Mesenchymal stem cell (in vitro differentiated cells and primary cell): ENCODE measurements at regions not wholly inside any gene's neighbourhood (a gene's known extent, or its start where the extent isn't known, plus 50 kb on each side); places are given as distances from the start of the nearest gene placed in this dataset.
"Not testable (repeated sequence)": the region's sequence is repeated elsewhere in the genome, so short reads cannot be mapped to it uniquely, and the experiment has no call there.

Experiments used
- DNase-seq: peaks from one replicate; pipeline ENCODE4 v3.0.0-alpha.2; 2013
- H2AFZ ChIP-seq: one replicate; pipeline ENCODE4 v1.6.1; 2013; ENCODE audit warnings: low read depth, mild to moderate bottlenecking, control low read depth, inconsistent platforms, low read length, moderate library complexity
- H2AK5ac ChIP-seq: 2 replicates; pipeline ENCODE4 v1.6.1; 2013; ENCODE audit warnings: low read length, moderate library complexity, mild to moderate bottlenecking, inconsistent platforms; ENCODE audit not compliant: severe bottlenecking
- H2BK120ac ChIP-seq: one replicate; pipeline ENCODE4 v1.6.1; 2013; ENCODE audit warnings: low read depth, mild to moderate bottlenecking, inconsistent platforms, low read length, moderate library complexity
- H2BK12ac ChIP-seq, 2 experiments: one replicate each; pipeline ENCODE4 v1.6.1; 2013; ENCODE audit warnings: inconsistent platforms in 2 of 2, low read length in 2 of 2, mild to moderate bottlenecking in 2 of 2, moderate library complexity in 2 of 2, control low read depth in 1 of 2
- H2BK15ac ChIP-seq: one replicate; pipeline ENCODE4 v1.6.1; 2013; ENCODE audit warnings: mild to moderate bottlenecking, low read depth, inconsistent platforms; ENCODE audit not compliant: poor library complexity, severe bottlenecking
- H2BK5ac ChIP-seq: 2 replicates; pipeline ENCODE4 v1.6.1; 2013; ENCODE audit warnings: low read depth, mild to moderate bottlenecking, low read length, control low read depth, inconsistent platforms; ENCODE audit not compliant: poor library complexity, severe bottlenecking
- H3K14ac ChIP-seq, 2 experiments: one replicate each; pipeline ENCODE4 v1.6.1; 2013; ENCODE audit warnings: inconsistent platforms in 2 of 2, low read length in 2 of 2, control low read depth in 1 of 2, mild to moderate bottlenecking in 1 of 2, moderate library complexity in 1 of 2
- H3K18ac ChIP-seq, 2 experiments: one replicate each; pipeline ENCODE4 v1.6.1; 2013; ENCODE audit warnings: inconsistent platforms in 2 of 2, low read length in 2 of 2, control low read depth in 1 of 2, low read depth in 1 of 2, mild to moderate bottlenecking in 1 of 2
- H3K23ac ChIP-seq, 2 experiments: one replicate each; pipeline ENCODE4 v1.6.1; 2013; ENCODE audit warnings: inconsistent platforms in 2 of 2, low read length in 2 of 2, mild to moderate bottlenecking in 2 of 2, moderate library complexity in 2 of 2, control low read depth in 1 of 2
- H3K27ac ChIP-seq: 2 replicates; pipeline ENCODE4 v1.5.1; 2013; ENCODE audit warnings: mild to moderate bottlenecking, moderate library complexity, low read length, control low read depth, inconsistent platforms; ENCODE audit not compliant: poor library complexity, severe bottlenecking
- H3K27me3 ChIP-seq, 2 experiments: 2 replicates each; pipeline versions ENCODE4 v1.6.1 to v1.7.0; 2013; ENCODE audit warnings: low read length in 2 of 2, mild to moderate bottlenecking in 2 of 2, moderate library complexity in 2 of 2, control low read depth in 1 of 2, inconsistent platforms in 1 of 2; ENCODE audit not compliant: control insufficient read depth in 1 of 2, insufficient read depth in 1 of 2
- H3K36me3 ChIP-seq, 2 experiments: 2 replicates each; pipeline versions ENCODE4 v1.6.1 to v1.7.0; 2013; ENCODE audit warnings: low read length in 2 of 2, control low read depth in 1 of 2, inconsistent platforms in 1 of 2, low read depth in 1 of 2, mild to moderate bottlenecking in 1 of 2; ENCODE audit not compliant: insufficient read depth in 2 of 2, control insufficient read depth in 1 of 2
- H3K4ac ChIP-seq, 2 experiments: one replicate each; pipeline ENCODE4 v1.6.1; 2013; ENCODE audit warnings: inconsistent platforms in 2 of 2, low read length in 2 of 2, mild to moderate bottlenecking in 2 of 2, moderate library complexity in 2 of 2, control low read depth in 1 of 2, low read depth in 1 of 2
- H3K4me1 ChIP-seq: 2 replicates; pipeline ENCODE4 v1.6.1; 2013; ENCODE audit warnings: low read depth, low read length, control low read depth; ENCODE audit not compliant: control insufficient read depth, insufficient read depth
- H3K4me2 ChIP-seq: 2 replicates; pipeline ENCODE4 v1.6.1; 2013; ENCODE audit warnings: low read length, mild to moderate bottlenecking, inconsistent platforms; ENCODE audit not compliant: poor library complexity, severe bottlenecking
- H3K4me3 ChIP-seq, 2 experiments: 2 replicates each; pipeline versions ENCODE4 v1.5.1 to v1.7.0; 2013; ENCODE audit warnings: low read length in 2 of 2, mild to moderate bottlenecking in 2 of 2, control low read depth in 1 of 2, low read depth in 1 of 2; ENCODE audit not compliant: insufficient read depth in 1 of 2
- H3K79me1 ChIP-seq: replicated peaks from 2 replicates; pipeline ENCODE4 v1.6.1; 2013; ENCODE audit warnings: mild to moderate bottlenecking, control low read depth, low read length, inconsistent platforms; ENCODE audit not compliant: poor library complexity, severe bottlenecking
- H3K9ac ChIP-seq: 2 replicates; pipeline ENCODE4 v1.7.0; 2013; ENCODE audit warnings: mild to moderate bottlenecking, low read length, moderate library complexity
- H3K9me3 ChIP-seq: 2 replicates; pipeline ENCODE4 v1.7.0; 2013; ENCODE audit warnings: mild to moderate bottlenecking, low read length; ENCODE audit not compliant: control insufficient read depth
- H4K8ac ChIP-seq: one replicate; pipeline ENCODE4 v1.6.1; 2013; ENCODE audit warnings: inconsistent platforms, mild to moderate bottlenecking, low read length, moderate library complexity
- H4K91ac ChIP-seq: one replicate; pipeline ENCODE4 v1.6.1; 2013; ENCODE audit warnings: mild to moderate bottlenecking, low read length, inconsistent platforms
- WGBS: methylation state at CpG from one replicate; pipeline ENCODE4 v1.1.7; 2013; ENCODE audit warnings: mixed read lengths; 5-methylcytosine and 5-hydroxymethylcytosine counted together

DNA sequence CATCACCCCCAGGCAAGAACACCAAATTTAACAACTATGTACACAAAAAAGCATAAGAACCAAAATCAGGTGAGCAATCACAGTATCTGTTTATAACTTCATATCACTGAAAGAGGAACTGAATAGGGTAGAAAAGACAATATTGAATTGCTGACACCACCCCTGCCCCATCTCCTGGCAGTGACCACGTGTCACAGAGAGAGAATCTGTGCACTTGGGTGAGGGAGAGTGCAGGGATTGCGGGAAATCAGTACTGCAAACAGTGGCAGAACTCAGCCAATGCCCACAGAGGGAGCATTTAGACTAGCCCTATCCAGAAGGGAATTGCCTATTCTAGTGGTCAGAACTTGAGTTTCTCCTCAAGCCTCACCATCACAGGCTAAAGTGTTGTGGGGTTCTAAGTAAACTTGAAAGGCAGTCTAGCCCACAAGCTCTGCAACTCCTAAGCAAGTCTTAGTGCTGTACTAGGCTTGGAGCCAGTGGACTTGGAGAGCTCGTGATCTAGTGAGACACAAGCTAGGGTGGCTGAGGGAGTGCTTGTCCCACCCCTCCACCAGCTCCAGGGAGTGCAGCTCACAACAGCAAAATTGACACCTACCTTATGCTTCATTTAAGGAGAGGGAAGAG is 82.8 kb upstream of the PTH start:
- Histone ChIP-seq H3K4ac (no peak overlapping the region), H3K4me2 (no peak overlapping the region), H2AFZ (no peak overlapping the region), H3K79me1 (no peaks in the 10 kb centered on the region), H2BK12ac (no peak overlapping the region), H4K91ac (no peak overlapping the region), H2AK5ac (no peak overlapping the region), H2BK5ac (no peak overlapping the region), H2BK15ac (no peak overlapping the region), H3K4me1 (no peaks in the 10 kb centered on the region), H3K4me3 (no peak overlapping the region), H3K9me3 (peaks cover 27% of the 10 kb centered on the region), H4K8ac (no peak overlapping the region), H3K9ac (no peak overlapping the region), H3K23ac (no peak overlapping the region), H3K14ac (no peak overlapping the region), H3K27me3 (no peaks in the 10 kb centered on the region), H3K36me3 (no peaks in the 10 kb centered on the region), H3K18ac (no peak overlapping the region), H3K27ac (no peak overlapping the region), H2BK120ac (no peak overlapping the region)
- DNase-seq: no peak
- 26% methylated on average over 2 of the region's 3 CpGs for WGBS

DNA sequence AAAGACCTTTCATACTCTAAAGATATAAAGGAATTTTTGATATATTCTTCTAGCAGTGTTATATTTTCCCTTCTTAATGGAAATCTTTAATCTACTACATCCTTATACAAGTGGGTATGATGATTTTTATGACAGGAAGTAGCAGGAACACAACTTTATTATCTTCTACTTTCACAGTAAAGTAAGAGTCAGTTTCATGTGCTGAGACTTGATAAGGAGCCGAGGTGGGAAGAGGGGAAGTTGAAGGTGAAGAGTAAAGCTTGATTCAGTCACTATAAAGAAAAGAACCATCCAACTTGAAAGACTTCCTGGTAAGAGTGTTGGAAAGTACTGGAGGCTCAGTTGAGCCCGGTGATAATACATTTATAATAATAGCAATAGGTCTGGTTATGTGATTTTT is 82.1 kb upstream of the PTH start:
- Histone ChIP-seq H2AK5ac (no peak overlapping the region), H3K4me1 (no peaks in the 10 kb centered on the region), H4K8ac (no peak overlapping the region), H3K27me3 (no peaks in the 10 kb centered on the region), H3K9me3 (peaks cover 27% of the 10 kb centered on the region), H3K23ac (no peak overlapping the region), H2AFZ (no peak overlapping the region), H3K4me2 (no peak overlapping the region), H3K9ac (no peak overlapping the region), H3K14ac (no peak overlapping the region), H3K36me3 (no peaks in the 10 kb centered on the region), H3K18ac (no peak overlapping the region), H3K4ac (no peak overlapping the region), H3K27ac (no peak overlapping the region), H2BK5ac (no peak overlapping the region), H2BK12ac (no peak overlapping the region), H3K79me1 (no peaks in the 10 kb centered on the region), H2BK120ac (no peak overlapping the region), H2BK15ac (no peak overlapping the region), H4K91ac (no peak overlapping the region), H3K4me3 (no peak overlapping the region)
- 44% methylated on average over 2 of the region's 2 CpGs for WGBS
- no peak for DNase-seq

DNA sequence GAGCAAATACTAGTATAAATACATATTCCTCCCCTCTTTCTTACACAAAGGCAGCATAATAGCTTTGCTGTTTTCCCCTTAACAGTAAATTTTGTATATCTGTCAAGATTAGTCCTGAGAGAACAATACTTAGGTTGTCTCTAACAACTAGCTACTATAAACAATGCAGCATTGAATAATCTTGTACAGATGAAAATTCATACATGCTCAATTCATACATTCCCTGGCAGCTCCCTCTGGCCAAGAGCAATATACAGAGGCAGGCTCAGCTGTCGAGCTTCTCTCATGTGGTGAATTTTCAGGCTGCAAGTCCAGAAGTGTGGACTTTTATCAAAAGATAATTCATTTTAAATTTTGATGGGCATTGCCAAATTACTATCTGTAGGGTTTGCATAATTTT is 81.2 kb upstream of the PTH start:
- Histone ChIP-seq H3K79me1 (no peaks in the 10 kb centered on the region), H3K27me3 (no peaks in the 10 kb centered on the region), H3K4me1 (no peaks in the 10 kb centered on the region), H2BK15ac (no peak overlapping the region), H3K36me3 (no peaks in the 10 kb centered on the region), H3K4me3 (no peak overlapping the region), H3K27ac (no peak overlapping the region), H4K8ac (no peak overlapping the region), H3K9me3 (peaks cover 24% of the 10 kb centered on the region), H3K4ac (no peak overlapping the region), H2BK5ac (no peak overlapping the region), H2BK120ac (no peak overlapping the region), H2BK12ac (no peak overlapping the region), H2AK5ac (no peak overlapping the region), H4K91ac (no peak overlapping the region), H3K18ac (no peak overlapping the region), H3K9ac (no peak overlapping the region), H2AFZ (no peak overlapping the region), H3K14ac (no peak overlapping the region), H3K4me2 (no peak overlapping the region), H3K23ac (no peak overlapping the region)
- DNase-seq: no peak
- WGBS: 80% methylated on average over 1 of the region's 1 CpG

DNA sequence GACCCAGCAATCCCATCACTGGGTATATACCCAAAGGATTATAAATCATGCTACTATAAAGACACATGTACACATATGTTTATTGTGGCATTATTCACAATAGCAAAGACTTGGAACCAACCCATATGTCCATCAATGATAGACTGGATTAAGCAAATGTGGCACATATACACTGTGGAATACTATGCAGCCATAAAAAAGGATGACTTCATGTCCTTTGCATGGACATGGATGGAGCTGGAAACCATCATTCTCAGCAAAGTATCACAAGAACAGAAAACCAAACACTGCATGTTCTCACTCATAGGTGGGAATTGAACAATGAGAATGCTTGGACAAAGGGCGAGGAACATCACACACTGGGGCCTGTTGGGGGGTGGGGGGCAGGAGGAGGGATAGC is 79.6 kb upstream of the PTH start:
- not testable (repeated sequence) for H2BK120ac ChIP-seq, H3K4me3 ChIP-seq, H3K4me1 ChIP-seq, H3K9ac ChIP-seq, H3K27ac ChIP-seq, H3K4me2 ChIP-seq, H3K79me1 ChIP-seq, H2AFZ ChIP-seq, H2BK5ac ChIP-seq, H2BK15ac ChIP-seq, H3K23ac ChIP-seq, H3K27me3 ChIP-seq, H2AK5ac ChIP-seq, H4K91ac ChIP-seq, DNase-seq, H3K18ac ChIP-seq, H3K14ac ChIP-seq, H3K36me3 ChIP-seq, H3K4ac ChIP-seq, H4K8ac ChIP-seq, H2BK12ac ChIP-seq
- WGBS: 40% methylated on average over 1 of the region's 1 CpG
- H3K9me3 ChIP-seq: peaks cover 11% of the 10 kb centered on the region
